M059J (cell line): ENCODE measurements at regions not wholly inside any gene's neighbourhood (a gene's known extent, or its start where the extent isn't known, plus 50 kb on each side); places are given as distances from the start of the nearest gene placed in this dataset.
"Not testable (repeated sequence)": the region's sequence is repeated elsewhere in the genome, so short reads cannot be mapped to it uniquely, and the experiment has no call there.

ENCODE experiments used
- DNase-seq: peaks from one replicate; pipeline ENCODE4 v3.0.0-alpha.2; 2012; ENCODE audit warnings: low read depth

GRCh38 chr6:14478381-14479225 is 361.0 kb downstream of the CD83 start:
- DNase-seq, result no peak

- not testable (repeated sequence) for DNase-seq
These were observed 364.4 kb downstream of the CD83 start for GRCh38 chr6:14481946-14482345.

- no peak for DNase-seq
These were observed 370.1 kb downstream of the CD83 start for GRCh38 chr6:14487625-14488024.

GRCh38 chr6:14488180-14488579 is 370.6 kb downstream of the CD83 start:
- no peak for DNase-seq

GRCh38 chr6:14489445-14489844 is 371.9 kb downstream of the CD83 start:
- no peak for DNase-seq

- no peak for DNase-seq
These were observed 381.2 kb downstream of the CD83 start for GRCh38 chr6:14498748-14499147.

- DNase-seq, result no peak
These were observed 381.7 kb downstream of the CD83 start for GRCh38 chr6:14499309-14499708.

- peak; percentile 98 for DNase-seq
These were observed 382.3 kb downstream of the CD83 start for GRCh38 chr6:14499841-14500240.

- DNase-seq, result no peak
These were observed 383.2 kb downstream of the CD83 start for GRCh38 chr6:14500809-14501208.

- DNase-seq, result no peak
These were observed 383.7 kb downstream of the CD83 start for GRCh38 chr6:14501240-14501639.

GRCh38 chr6:14501914-14502313 is 384.3 kb downstream of the CD83 start:
- DNase-seq, result peak; percentile 39

- peak; percentile 74 for DNase-seq
These were observed 385.0 kb downstream of the CD83 start for GRCh38 chr6:14502551-14502950.

- DNase-seq, result no peak
These were observed 387.8 kb downstream of the CD83 start for GRCh38 chr6:14505401-14505800.

GRCh38 chr6:14506656-14507246 is 389.2 kb downstream of the CD83 start:
- no peak for DNase-seq

- DNase-seq, result no peak
These were observed 391.5 kb downstream of the CD83 start for GRCh38 chr6:14509120-14509519.

GRCh38 chr6:14510038-14510437 is 392.5 kb downstream of the CD83 start:
- DNase-seq, result no peak

- no peak for DNase-seq
These were observed 393.6 kb downstream of the CD83 start for GRCh38 chr6:14511061-14511586.

GRCh38 chr6:14512246-14512645 is 394.7 kb downstream of the CD83 start:
- no peak for DNase-seq

- no peak for DNase-seq
These were observed 396.2 kb downstream of the CD83 start for GRCh38 chr6:14513496-14514393.

- no peak for DNase-seq
These were observed 399.4 kb downstream of the CD83 start for GRCh38 chr6:14516956-14517355.

- no peak for DNase-seq
These were observed 400.0 kb downstream of the CD83 start for GRCh38 chr6:14517516-14518105.
